ENCODE measurements at regions not wholly inside any gene's neighbourhood (a gene's known extent, or its start where the extent isn't known, plus 50 kb on each side); places are given as distances from the start of the nearest gene placed in this dataset.

DNA sequence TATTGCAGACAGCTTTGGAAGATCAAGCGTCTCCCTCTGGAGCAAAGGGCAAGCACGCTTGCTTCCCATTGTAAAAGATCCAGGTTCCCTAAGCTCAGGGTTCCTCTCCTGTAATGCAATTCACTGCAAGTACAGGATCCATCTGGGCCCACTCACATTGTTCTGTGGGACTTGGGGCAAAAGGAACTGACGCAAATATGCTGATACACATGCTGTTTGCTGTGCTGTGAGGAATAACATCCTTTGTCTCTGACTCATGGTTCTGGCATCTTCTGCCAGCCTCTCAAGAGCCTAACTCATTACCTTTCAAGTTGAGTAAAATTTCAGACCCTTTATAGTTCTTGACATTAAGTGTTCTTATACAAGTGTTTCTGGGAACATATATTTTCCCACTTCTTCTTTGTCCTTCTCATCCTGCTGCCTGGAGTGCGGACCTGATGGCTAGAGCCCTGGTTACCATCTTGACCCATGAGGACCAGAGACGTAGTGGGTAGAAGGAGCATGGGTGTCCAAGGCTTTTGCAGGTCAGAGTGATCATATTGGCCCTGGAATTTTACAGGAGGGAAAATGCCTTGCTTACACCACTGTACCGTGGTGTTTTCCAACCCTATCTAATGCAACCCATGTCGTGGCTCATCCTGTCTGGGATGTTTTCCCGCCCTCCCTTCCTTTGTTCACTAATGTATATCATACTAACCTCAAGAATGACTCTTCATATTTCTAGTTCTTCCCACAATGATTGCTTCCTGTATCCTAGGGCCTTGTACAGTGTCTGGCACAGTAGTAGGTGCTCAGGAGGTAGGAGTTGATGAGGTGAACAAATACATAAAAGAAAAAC, 145.7 kb upstream of the GLI2 start:
- no peaks in the 10 kb centered on the region for H3K9me3 Mint-ChIP-seq
- H3K27me3 Mint-ChIP-seq = peaks cover 38% of the 10 kb centered on the region
- no peak overlapping the region for H3K4me3 Mint-ChIP-seq
- DNase-seq = no peak
- H3K36me3 Mint-ChIP-seq (ENCODE audit: low read depth) = peaks cover 2% of the 10 kb centered on the region
- H3K27ac Mint-ChIP-seq = no peak overlapping the region
- intact Hi-C loops (cut with micrococcal nuclease) = no loop called here
- H3K4me1 Mint-ChIP-seq = peaks cover 1% of the 10 kb centered on the region

DNA sequence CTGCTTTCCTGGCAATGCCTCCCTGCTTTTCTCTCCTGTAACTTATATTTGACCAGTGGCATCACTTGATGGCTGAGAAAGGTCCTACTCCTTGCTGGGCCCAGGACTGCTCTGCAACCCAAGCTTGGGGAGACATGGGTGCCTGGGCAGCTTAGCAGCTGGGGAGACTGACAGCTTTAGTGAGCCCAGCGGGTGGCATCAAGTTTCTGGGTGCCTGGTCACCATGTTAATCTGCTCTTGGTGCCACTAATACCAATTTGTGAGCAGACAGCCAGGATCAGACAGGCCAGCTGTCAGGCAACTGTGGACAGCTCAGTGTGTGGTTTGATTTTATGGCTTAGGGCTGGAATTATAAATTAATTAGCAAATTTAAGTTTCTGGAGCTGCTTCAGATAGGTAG, 144.8 kb upstream of the GLI2 start:
- intact Hi-C loops (cut with micrococcal nuclease) = no loop called here
- Mint-ChIP-seq H3K27ac (no peak overlapping the region), H3K4me1 (peaks cover 1% of the 10 kb centered on the region), H3K27me3 (peaks cover 29% of the 10 kb centered on the region), H3K4me3 (no peak overlapping the region), H3K36me3 (ENCODE audit: low read depth) (peaks cover 2% of the 10 kb centered on the region), H3K9me3 (no peaks in the 10 kb centered on the region)
- no peak for DNase-seq

DNA sequence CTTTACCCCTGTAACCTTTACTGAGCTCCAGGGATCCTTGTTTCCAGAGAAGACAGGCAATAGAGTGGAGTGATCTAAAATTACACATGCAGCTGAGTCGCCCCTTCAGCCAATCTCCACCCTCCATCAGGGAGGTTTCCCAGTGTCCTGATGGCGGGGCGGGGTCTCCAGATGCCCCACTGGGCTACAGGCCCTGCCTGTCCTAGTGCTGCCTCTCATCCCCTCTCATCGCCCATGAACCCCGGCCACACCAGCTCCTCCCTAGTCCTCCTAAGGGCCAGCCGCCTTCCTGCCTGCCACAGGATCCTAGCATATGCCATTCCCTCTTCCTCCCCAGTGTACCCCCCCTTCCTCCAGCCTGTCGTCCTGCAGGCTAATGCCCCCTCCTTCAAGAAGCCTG, 144.1 kb upstream of the GLI2 start:
- Mint-ChIP-seq H3K27ac (no peak overlapping the region), H3K36me3 (ENCODE audit: low read depth) (peaks cover under 1% of the 10 kb centered on the region), H3K9me3 (no peaks in the 10 kb centered on the region), H3K4me3 (no peak overlapping the region), H3K27me3 (peaks cover 23% of the 10 kb centered on the region), H3K4me1 (peaks cover under 1% of the 10 kb centered on the region)
- DNase-seq = no peak
- intact Hi-C loops (cut with micrococcal nuclease) = no loop called here

DNA sequence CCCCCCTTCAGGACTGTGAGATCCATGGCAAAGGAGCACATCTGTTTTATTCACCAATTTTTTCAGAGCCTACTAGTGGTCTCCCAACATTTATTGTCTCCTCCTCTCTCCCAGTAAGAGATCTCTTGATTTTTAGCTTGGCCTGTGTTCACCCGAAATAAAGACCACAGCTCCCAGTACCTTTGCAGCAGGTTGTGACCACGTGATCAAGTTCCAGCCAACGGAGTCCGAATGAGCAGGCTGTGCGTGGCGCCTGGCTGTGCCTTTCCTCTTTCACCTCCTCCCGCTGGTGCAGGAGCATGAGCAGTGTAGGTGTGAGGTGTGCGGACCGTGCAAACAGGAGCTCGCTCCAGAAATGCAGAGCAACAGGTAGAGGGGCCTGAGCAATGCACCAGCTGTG, 143.6 kb upstream of the GLI2 start:
- no peak overlapping the region for H3K4me3 Mint-ChIP-seq
- DNase-seq = no peak
- no peaks in the 10 kb centered on the region for H3K36me3 Mint-ChIP-seq (ENCODE audit: low read depth)
- H3K27me3 Mint-ChIP-seq = peaks cover 21% of the 10 kb centered on the region
- intact Hi-C loops (cut with micrococcal nuclease) = no loop called here
- no peaks in the 10 kb centered on the region for H3K4me1 Mint-ChIP-seq
- no peaks in the 10 kb centered on the region for H3K9me3 Mint-ChIP-seq
- no peak overlapping the region for H3K27ac Mint-ChIP-seq

GRCh38 chr2:120593921-120594686, 141.6 kb upstream of the GLI2 start:
- intact Hi-C loops (cut with micrococcal nuclease) = no loop called here
- Mint-ChIP-seq H3K4me3 (no peak overlapping the region), H3K27ac (no peak overlapping the region), H3K27me3 (peaks cover 7% of the 10 kb centered on the region), H3K36me3 (ENCODE audit: low read depth) (no peaks in the 10 kb centered on the region), H3K9me3 (no peaks in the 10 kb centered on the region), H3K4me1 (no peaks in the 10 kb centered on the region)
- DNase-seq = no peak

DNA sequence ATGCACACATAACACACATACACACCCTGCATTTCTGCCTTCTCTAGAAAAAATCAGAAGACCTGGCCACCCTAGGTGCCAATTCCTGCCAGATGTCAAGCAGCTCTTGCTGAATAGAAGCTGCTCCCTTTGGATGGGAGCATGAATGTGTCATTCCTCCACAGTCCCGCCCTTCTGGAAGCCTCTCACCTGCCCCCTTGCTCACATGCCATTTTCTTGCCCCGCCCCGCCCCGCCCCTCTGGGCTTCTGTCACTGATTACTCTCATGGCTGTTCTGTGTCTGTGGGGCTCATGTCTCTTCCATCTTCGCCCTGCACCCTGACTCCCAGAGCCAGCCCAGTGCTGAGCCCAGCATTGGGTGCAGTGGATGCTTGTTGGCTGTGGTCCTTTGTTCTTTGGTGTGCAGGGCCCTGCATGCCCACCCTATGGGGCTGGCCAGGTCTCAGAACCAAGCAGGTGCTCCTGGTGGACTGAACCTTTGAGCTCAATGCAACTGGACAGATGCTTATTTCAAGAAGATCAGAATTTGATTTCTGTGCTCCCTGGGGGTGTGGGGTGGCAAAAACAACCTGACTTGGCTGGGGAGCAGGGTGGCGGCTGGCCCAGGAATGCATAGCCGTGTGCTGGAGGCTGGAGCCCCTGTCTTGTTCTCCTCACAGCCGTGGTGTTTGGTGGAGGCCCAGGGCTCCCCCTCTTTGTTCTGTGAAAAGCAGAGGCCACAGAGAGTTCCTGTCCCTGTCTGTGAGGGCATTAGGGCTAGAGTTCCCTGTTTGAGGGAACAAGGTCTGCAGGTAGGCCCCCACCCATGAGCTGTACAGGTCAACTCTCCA, 140.6 kb upstream of the GLI2 start:
- Mint-ChIP-seq H3K4me1 (no peaks in the 10 kb centered on the region), H3K4me3 (no peak overlapping the region), H3K27me3 (peaks cover under 1% of the 10 kb centered on the region), H3K9me3 (no peaks in the 10 kb centered on the region), H3K36me3 (ENCODE audit: low read depth) (no peaks in the 10 kb centered on the region), H3K27ac (no peak overlapping the region)
- intact Hi-C loops (cut with micrococcal nuclease) = no loop called here
- no peak for DNase-seq

DNA sequence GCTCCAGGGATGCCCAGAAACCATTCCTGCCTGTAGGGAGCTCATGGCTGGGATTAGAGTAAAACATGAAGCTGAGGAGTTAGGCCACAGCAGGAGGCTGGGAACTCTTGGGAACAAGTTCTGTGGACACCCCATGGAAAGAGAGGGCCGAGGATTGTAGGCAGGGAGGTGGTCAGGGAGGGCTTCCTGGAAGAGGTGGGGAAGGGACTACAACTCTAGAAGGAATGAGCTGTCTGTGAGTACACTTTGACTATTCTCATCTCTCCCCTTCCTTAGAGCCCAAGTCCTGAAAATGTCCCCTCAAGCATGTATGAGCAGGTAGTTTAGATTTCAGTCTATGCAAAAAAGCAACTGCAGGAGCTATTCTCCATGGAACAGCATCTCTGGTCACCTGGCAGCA, 139.9 kb upstream of the GLI2 start:
- Mint-ChIP-seq H3K36me3 (ENCODE audit: low read depth) (no peaks in the 10 kb centered on the region), H3K27me3 (no peaks in the 10 kb centered on the region), H3K4me1 (no peaks in the 10 kb centered on the region), H3K4me3 (no peak overlapping the region), H3K27ac (no peak overlapping the region), H3K9me3 (no peaks in the 10 kb centered on the region)
- DNase-seq = no peak
- intact Hi-C loops (cut with micrococcal nuclease) = no loop called here

DNA sequence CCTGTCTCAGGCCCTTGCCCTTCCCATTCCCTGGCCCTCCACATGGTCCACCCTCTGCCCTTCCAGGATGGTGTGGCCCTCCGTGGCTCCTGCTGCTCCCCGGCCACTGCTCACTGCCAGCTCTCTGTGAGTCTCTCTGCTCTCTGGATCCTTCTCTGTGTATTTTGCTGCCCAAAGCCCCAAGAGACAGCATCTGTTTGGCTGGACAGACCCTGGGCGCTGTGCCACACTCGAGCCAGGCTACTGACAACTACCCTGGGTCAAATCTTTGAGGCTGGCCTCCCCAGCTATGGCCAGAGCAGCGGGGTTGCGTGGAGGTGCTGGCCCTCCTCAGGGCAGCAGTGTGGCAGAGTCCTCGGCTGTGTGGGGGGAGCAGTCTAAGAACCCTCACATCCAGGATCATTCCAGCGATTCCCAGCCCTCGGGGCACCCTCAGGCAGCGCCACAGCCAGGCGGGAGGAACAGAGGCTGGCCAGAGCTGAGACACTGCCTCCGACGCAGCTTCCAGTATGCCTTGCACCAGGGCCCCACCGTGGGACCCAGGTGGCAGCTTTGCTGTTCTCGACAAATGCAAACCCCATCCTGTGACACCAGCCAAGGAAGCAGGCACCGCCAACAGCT, 139.4 kb upstream of the GLI2 start:
- Mint-ChIP-seq H3K4me3 (no peak overlapping the region), H3K36me3 (ENCODE audit: low read depth) (no peaks in the 10 kb centered on the region)

DNA sequence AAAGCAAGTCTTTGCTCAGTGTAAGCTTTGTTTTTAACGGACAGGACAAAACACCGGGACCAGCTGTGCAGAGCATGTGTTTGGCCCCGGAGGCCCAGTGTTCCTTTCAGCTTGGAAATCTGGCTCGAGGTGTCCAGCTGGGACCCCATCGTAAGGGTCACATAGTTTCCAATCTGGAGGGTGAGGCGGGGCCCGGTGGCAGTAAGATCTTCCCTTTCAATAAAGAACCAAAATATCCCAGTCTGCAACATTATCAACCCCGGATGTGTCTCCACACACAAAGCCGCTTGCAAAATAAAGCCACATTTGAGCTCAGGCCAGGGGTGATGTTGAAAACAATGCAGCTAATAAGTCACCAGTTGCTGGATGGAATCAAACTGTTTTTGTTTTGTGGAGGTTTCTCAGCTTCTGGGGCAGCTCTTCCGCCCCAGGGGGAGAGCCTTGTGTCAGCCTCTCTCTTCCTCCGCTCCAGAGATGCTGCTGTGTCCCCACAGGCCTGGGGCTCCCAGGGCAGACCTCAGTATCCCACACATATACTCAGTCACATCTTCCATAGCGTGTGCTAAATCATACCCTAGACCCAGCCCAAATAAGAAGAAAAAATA, 138.6 kb upstream of the GLI2 start:
- Mint-ChIP-seq H3K4me3 (no peak overlapping the region), H3K4me1 (no peaks in the 10 kb centered on the region), H3K27me3 (no peaks in the 10 kb centered on the region), H3K9me3 (no peaks in the 10 kb centered on the region), H3K27ac (no peak overlapping the region), H3K36me3 (ENCODE audit: low read depth) (no peaks in the 10 kb centered on the region)
- intact Hi-C loops (cut with micrococcal nuclease) = no loop called here
- no peak for DNase-seq

More for the DNA sequence above, 139.4 kb upstream of the GLI2 start:
- no peaks in the 10 kb centered on the region for H3K9me3 Mint-ChIP-seq
- no peaks in the 10 kb centered on the region for H3K4me1 Mint-ChIP-seq
- H3K27me3 Mint-ChIP-seq = no peaks in the 10 kb centered on the region
- no peak for DNase-seq
- intact Hi-C loops (cut with micrococcal nuclease) = no loop called here
- H3K27ac Mint-ChIP-seq = no peak overlapping the region

DNA sequence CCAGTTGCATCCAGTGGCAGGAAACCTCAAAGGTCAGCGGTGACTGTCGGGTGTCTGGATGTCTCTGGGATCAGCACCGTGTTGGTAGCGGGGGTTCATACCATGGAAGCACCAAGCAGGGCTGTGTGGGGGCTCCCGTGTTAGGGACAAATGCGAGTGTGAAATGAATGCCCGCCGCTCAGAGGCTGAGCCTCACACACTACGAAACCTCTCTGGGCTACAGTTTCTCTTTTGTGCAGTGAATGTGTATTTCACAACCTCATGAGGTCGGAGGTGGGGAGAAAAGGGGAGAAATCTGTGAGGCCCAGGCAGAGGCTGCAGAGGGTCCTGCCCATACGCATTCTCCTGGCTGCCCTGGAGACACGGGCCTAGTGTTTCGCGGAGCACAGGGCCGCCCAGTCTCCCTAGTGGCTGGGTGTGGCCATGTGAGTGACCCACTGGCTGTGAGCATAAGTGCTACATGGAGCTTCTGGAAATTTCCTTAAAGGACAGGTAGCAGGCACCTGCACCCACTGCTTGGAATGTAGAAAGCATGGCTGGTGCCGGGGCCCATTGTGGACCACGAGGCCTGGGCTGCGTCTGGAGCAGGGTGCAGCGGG, 138.0 kb upstream of the GLI2 start:
- no peaks in the 10 kb centered on the region for H3K27me3 Mint-ChIP-seq
- H3K27ac Mint-ChIP-seq = no peak overlapping the region
- no peaks in the 10 kb centered on the region for H3K36me3 Mint-ChIP-seq (ENCODE audit: low read depth)
- intact Hi-C loops (cut with micrococcal nuclease) = no loop called here
- H3K4me3 Mint-ChIP-seq = no peak overlapping the region
- no peaks in the 10 kb centered on the region for H3K9me3 Mint-ChIP-seq
- no peak for DNase-seq
- no peaks in the 10 kb centered on the region for H3K4me1 Mint-ChIP-seq

DNA sequence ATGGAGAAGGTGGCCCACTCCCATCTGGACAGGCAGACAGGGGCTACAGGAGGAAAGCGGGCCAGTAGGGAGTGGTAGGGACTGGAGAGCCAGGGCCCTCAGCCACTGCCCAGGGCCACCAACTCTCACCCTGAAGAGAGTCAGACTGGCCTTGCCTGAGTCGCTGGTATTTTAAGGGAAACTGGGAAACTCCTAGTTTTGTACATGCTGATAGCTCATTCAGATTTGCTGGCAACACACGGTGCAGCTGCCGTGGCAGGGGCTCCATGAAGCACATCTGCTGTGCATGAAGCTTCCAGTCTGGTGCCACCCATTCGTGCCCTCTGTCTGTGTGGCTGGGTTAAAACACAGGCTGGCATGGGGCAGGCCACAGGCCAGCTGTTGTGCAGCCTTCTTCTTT, 137.3 kb upstream of the GLI2 start:
- H3K27me3 Mint-ChIP-seq = no peaks in the 10 kb centered on the region
- DNase-seq = no peak
- H3K4me1 Mint-ChIP-seq = no peaks in the 10 kb centered on the region
- intact Hi-C loops (cut with micrococcal nuclease) = no loop called here
- H3K36me3 Mint-ChIP-seq (ENCODE audit: low read depth) = no peaks in the 10 kb centered on the region
- H3K27ac Mint-ChIP-seq = no peak overlapping the region
- no peaks in the 10 kb centered on the region for H3K9me3 Mint-ChIP-seq
- H3K4me3 Mint-ChIP-seq = no peak overlapping the region

- Mint-ChIP-seq H3K27me3 (no peaks in the 10 kb centered on the region), H3K27ac (no peak overlapping the region), H3K9me3 (no peaks in the 10 kb centered on the region), H3K4me3 (no peak overlapping the region), H3K4me1 (no peaks in the 10 kb centered on the region), H3K36me3 (ENCODE audit: low read depth) (no peaks in the 10 kb centered on the region)
- no peak for DNase-seq
- intact Hi-C loops (cut with micrococcal nuclease) = no loop called here
Measured at GRCh38 chr2:120599072-120599471, 136.6 kb upstream of the GLI2 start.

- Mint-ChIP-seq H3K4me1 (no peaks in the 10 kb centered on the region), H3K27ac (no peak overlapping the region), H3K36me3 (ENCODE audit: low read depth) (no peaks in the 10 kb centered on the region), H3K4me3 (no peak overlapping the region), H3K9me3 (no peaks in the 10 kb centered on the region), H3K27me3 (peaks cover 1% of the 10 kb centered on the region)
- intact Hi-C loops (cut with micrococcal nuclease) = no loop called here
- no peak for DNase-seq
Measured at GRCh38 chr2:120599656-120600055, 136.0 kb upstream of the GLI2 start.

All from activated CD4-positive, alpha-beta T cell treated with anti-CD3 and anti-CD28 coated beads, Interleukin-2, amount 10 ng/mL, durations not matched to agents 24 days and 14 days (primary cell).